ENCODE measurements at regions not wholly inside any gene's neighbourhood (a gene's known extent, or its start where the extent isn't known, plus 50 kb on each side); places are given as distances from the start of the nearest gene placed in this dataset.
"Not testable (repeated sequence)": the region's sequence is repeated elsewhere in the genome, so short reads cannot be mapped to it uniquely, and the experiment has no call there.

GRCh38 chr14:19241451-19241850 lies 192.7 kb downstream of the POTEG start:
- H3K4me1 Mint-ChIP-seq, H3K4me3 Mint-ChIP-seq, ATAC-seq, H3K27ac Mint-ChIP-seq, DNase-seq, H3K9me3 Mint-ChIP-seq, H3K27me3 Mint-ChIP-seq: not testable (repeated sequence)

- H3K4me1 Mint-ChIP-seq, H3K27me3 Mint-ChIP-seq, DNase-seq, ATAC-seq, H3K4me3 Mint-ChIP-seq, H3K27ac Mint-ChIP-seq, H3K9me3 Mint-ChIP-seq: not testable (repeated sequence)
Measured at GRCh38 chr14:19242529-19242928, 191.6 kb downstream of the POTEG start.

DNA sequence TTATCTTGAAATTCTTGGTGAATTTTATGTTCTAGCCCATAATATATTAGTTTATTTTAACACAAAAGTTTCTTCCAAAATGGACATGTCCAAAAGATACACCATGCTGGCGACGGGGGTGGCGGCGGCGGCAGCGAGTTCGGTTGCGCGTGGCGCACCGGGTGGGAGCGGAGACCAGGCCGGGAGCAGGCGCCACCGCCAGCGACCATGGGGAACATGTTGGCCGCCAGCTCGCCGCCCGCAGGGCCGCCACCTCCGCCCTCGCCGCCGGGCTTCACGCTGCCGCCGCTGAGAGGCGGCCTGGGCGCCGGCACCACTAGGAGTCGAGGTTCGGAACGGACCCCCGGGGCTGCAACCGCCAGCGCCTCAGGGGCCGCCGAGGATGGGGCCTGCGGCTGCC lies 167.2 kb downstream of the POTEG start:
- not testable (repeated sequence) for H3K4me3 Mint-ChIP-seq, DNase-seq, H3K27ac Mint-ChIP-seq, H3K27me3 Mint-ChIP-seq, ATAC-seq, H3K9me3 Mint-ChIP-seq, H3K4me1 Mint-ChIP-seq

DNA sequence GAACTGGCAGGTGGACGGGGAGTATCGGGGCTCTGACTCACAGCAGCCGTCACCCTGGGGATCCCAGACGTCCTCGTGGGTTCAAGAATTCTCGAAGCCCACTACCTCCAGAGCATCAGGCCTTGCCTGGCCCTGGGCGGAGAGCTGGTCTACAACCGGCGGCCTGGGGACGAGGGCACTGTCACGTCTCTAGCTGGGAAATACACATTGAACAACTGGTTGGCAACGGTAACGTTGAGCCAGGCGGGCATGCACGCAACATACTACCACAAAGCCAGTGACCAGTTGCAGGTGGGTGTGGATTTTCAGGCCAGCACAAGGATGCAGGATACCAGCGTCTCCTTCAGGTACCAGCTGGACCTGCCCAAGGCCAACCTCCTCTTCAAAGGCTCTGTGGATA lies 166.5 kb downstream of the POTEG start:
- not testable (repeated sequence) for H3K27ac Mint-ChIP-seq, H3K27me3 Mint-ChIP-seq

DNA sequence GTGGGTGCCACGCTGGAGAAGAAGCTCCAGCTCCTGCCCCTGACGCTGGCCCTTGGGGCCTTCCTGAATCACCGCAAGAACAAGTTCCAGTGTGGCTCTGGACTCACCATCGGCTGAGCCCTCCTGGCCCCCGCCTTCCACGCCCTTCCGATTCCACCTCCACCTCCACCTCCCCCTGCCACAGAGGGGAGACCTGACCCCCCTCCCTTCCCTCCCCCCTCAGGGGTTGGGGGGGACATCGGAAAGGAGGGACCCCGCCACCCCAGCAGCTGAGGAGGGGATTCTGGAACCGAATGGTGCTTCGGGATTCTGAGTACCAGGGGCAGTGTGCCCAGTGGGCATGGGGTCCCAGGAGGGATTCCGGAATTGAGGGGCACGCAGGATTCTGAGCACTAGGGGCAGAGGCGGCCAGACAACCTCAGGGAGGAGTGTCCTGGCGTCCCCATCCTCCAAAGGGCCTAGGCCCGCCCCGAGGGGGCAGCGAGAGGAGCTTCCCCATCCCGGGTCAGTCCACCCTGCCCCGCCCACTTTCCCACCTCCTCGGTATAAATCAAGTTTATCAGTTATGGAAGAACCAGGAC lies 166.0 kb downstream of the POTEG start:
- H3K9me3 Mint-ChIP-seq, H3K4me1 Mint-ChIP-seq, H3K27ac Mint-ChIP-seq, H3K4me3 Mint-ChIP-seq, DNase-seq, H3K27me3 Mint-ChIP-seq: not testable (repeated sequence)
- ATAC-seq = peak; percentile 78

More for the DNA sequence above, 166.5 kb downstream of the POTEG start:
- not testable (repeated sequence) for DNase-seq, H3K4me3 Mint-ChIP-seq, H3K4me1 Mint-ChIP-seq, H3K9me3 Mint-ChIP-seq
- ATAC-seq = peak; percentile 31

- not testable (repeated sequence) for H3K27me3 Mint-ChIP-seq, H3K4me1 Mint-ChIP-seq, DNase-seq, H3K4me3 Mint-ChIP-seq, H3K27ac Mint-ChIP-seq, H3K9me3 Mint-ChIP-seq
- ATAC-seq = peak; percentile 24
Measured at GRCh38 chr14:19272235-19272634, 161.9 kb downstream of the POTEG start.

DNA sequence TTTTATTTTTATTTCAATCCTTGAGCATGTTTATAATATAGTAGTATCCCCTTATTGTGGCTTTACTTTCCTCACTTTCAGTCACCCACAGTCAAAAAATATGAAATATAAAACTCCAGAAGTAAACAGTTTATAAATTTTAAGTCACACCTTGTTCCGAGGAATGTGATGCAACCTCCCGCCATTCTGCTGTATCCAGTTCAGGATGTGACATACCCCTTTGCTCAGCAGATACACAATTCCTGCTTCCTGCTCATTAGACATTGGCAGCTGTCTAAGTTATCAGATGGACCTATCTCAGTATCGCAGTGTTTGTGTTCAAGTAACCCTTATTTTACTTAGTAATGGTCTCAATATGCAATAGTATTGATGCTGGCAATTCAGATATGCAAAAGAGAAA lies 144.5 kb downstream of the POTEG start:
- H3K9me3 Mint-ChIP-seq, H3K4me3 Mint-ChIP-seq, ATAC-seq, H3K4me1 Mint-ChIP-seq, H3K27me3 Mint-ChIP-seq, H3K27ac Mint-ChIP-seq, DNase-seq: not testable (repeated sequence)

DNA sequence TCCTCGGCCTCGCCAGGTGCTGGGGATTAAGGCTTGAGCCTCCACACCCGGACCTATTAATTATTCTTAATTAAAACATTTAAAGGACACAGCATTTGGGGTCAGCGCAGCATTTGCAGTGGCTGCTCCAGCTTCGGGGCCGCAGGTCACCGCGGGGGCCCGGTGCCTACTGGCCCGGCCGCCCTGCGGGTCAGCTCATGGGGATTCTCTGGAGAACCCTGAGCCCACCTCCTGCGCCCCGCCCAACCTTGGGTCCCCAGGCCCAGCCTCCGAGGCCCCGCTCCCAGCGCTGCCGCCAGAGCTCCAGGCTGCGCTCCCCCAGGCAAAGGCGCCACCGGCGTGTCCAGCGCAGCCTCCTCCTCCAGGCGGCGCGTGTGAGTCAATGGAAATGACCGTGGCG lies 133.9 kb downstream of the POTEG start:
- H3K27me3 Mint-ChIP-seq, DNase-seq, H3K27ac Mint-ChIP-seq, ATAC-seq, H3K4me3 Mint-ChIP-seq, H3K9me3 Mint-ChIP-seq, H3K4me1 Mint-ChIP-seq: not testable (repeated sequence)

GRCh38 chr14:19300838-19301237 lies 133.3 kb downstream of the POTEG start:
- ATAC-seq = peak; percentile 21
- not testable (repeated sequence) for H3K9me3 Mint-ChIP-seq, H3K27me3 Mint-ChIP-seq, H3K4me1 Mint-ChIP-seq, DNase-seq, H3K4me3 Mint-ChIP-seq, H3K27ac Mint-ChIP-seq

DNA sequence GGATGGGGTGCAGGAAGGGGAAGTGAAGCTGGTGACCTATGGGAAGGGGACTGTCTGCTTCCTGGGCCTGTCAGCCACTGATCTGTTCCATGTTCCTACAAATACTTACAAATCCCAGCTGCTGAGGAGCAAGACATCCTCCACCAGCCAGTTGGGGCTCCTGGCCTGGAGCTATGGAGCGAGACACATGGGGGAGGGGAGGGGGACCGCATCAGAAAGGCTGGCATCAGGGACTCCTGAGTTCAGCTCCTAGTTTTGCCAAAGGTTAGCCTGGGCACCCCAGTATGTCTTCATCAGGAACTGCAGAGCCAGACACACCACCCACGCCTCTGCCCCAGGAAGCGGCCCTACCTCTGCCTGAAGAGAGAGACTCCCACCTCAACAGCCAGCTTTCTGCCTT lies 130.3 kb downstream of the POTEG start:
- not testable (repeated sequence) for ATAC-seq, H3K27ac Mint-ChIP-seq, H3K4me3 Mint-ChIP-seq, DNase-seq, H3K4me1 Mint-ChIP-seq, H3K9me3 Mint-ChIP-seq, H3K27me3 Mint-ChIP-seq

- not testable (repeated sequence) for H3K27ac Mint-ChIP-seq, H3K4me3 Mint-ChIP-seq, H3K9me3 Mint-ChIP-seq, H3K4me1 Mint-ChIP-seq, H3K27me3 Mint-ChIP-seq, DNase-seq
- ATAC-seq = peak; percentile 16
Measured at GRCh38 chr14:19304442-19304841, 129.7 kb downstream of the POTEG start.

DNA sequence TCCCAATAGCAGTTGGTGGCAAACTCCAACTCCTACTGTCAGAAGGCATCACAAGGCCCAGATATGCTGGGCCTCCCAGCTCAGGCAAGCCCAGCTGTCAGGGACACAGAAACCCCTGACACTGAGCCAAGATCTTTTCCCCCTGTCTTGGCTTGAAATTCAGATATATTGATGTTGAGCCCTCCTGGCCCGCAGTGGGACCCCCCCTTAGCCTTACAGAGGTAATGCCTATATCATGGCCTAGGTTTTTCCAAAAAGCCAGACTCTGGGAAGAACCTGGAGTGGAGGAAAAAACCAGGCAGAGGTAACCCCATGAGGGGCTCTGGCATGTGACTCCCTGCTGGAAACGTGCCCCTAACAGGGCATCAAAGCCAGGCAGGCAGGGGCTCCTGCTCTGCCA lies 129.2 kb downstream of the POTEG start:
- not testable (repeated sequence) for H3K27ac Mint-ChIP-seq, ATAC-seq

DNA sequence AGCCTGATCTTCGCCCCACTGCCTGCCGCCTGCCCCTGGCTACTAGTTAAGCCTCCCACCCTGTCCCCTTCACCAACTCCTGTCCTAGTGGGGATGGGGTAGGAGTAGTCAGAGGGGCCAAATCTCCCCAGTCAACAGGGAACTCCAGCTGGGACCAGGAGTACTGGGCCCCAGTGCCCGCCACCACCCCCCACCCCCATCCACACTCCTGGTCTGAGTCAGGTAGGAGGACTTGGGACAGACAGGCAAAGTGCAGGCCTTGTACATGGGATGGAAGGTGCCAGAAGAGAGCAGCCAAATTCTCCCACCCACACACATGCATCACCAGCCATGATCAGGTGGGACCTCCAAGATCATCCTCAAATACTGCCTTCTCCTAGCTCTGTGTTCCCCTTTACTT lies 128.4 kb downstream of the POTEG start:
- not testable (repeated sequence) for H3K27ac Mint-ChIP-seq, H3K27me3 Mint-ChIP-seq, H3K4me3 Mint-ChIP-seq, DNase-seq, H3K4me1 Mint-ChIP-seq, H3K9me3 Mint-ChIP-seq
- ATAC-seq = peak; percentile 18

More for the DNA sequence above, 129.2 kb downstream of the POTEG start:
- not testable (repeated sequence) for H3K4me1 Mint-ChIP-seq, H3K9me3 Mint-ChIP-seq, DNase-seq, H3K27me3 Mint-ChIP-seq, H3K4me3 Mint-ChIP-seq

DNA sequence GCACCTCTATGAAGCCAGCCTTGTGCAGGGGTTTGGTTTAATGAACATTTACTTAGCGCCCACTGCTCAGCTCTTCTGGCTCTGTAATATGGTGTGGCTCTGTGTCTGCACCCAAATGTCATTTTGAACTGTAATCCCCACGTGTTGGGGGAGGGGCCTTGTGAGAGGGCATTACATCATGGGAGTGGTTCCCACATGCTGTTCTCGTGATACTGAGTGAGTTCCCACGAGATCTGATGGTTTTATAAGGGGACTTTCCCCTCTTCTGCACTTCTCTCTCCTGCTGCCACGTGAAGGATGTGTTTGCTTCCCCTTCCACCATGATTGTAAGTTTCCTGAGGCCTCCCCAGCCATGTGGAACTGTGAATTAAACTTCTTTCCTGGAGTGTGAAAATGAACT lies 127.7 kb downstream of the POTEG start:
- H3K9me3 Mint-ChIP-seq, DNase-seq, H3K4me3 Mint-ChIP-seq, H3K4me1 Mint-ChIP-seq, ATAC-seq, H3K27ac Mint-ChIP-seq, H3K27me3 Mint-ChIP-seq: not testable (repeated sequence)

DNA sequence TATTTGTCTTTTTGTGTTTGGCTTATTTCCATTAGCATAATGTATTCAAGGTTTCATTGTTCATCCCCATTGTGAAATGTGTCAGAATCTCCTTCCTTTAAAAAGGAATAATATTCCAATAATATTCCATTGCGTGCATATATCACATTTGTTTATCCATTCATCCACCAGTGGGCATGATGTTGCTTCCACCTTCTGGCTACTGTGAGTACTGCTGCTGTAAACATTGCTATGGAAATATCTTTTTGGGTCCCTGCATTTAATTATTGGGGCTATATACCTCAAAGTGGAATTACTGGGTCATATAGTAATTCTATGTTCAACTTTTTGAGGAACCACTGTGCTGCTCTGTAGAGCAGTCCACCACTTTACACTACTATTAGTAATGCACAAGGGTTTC lies 123.1 kb downstream of the POTEG start:
- not testable (repeated sequence) for H3K4me3 Mint-ChIP-seq, DNase-seq, H3K27me3 Mint-ChIP-seq, H3K27ac Mint-ChIP-seq, ATAC-seq, H3K9me3 Mint-ChIP-seq, H3K4me1 Mint-ChIP-seq

DNA sequence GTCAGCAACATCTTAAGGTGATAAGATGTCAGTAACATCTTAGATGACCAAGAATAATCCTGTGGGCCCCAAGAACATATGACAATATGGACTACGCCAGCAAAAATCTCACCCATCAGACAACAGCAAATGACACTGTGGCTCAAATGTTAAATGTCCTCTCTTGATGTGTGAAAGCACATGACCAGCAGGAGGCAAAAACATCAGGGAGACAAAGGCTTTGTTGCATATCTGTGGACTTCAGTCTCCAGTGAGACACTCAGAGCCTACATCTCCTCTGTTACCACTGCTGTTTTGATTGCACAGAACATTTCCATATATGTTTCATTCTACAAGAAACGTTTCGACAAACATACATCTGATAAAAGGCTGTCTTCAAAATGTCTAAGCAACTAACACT lies 103.5 kb downstream of the POTEG start:
- not testable (repeated sequence) for H3K27me3 Mint-ChIP-seq, H3K9me3 Mint-ChIP-seq, H3K4me1 Mint-ChIP-seq, H3K27ac Mint-ChIP-seq, ATAC-seq, DNase-seq, H3K4me3 Mint-ChIP-seq

Measured in stimulated activated naive CD8-positive, alpha-beta T cell treated with anti-CD3 and anti-CD28 coated beads, Interleukin-15, amount 100 ng/mL, for 72 hours (primary cell).